Esophagus squamous epithelium (tissue), 4 donors: ENCODE measurements at regions not wholly inside any gene's neighbourhood (a gene's known extent, or its start where the extent isn't known, plus 50 kb on each side); places are given as distances from the start of the nearest gene placed in this dataset.

Source experiments
- POLR2A ChIP-seq, 4 donors: fragments of 450-650 bp; IDR thresholded peaks; one replicate each; pipeline ENCODE4 v1.6.1; 2017; ENCODE audit warnings: antibody characterized with exemption in 4 of 4, mild to moderate bottlenecking in 4 of 4, moderate library complexity in 3 of 4
- TF ChIP-seq, protein P1 (sequence below), 6 experiments: fragments of 450-650 bp in 4 of 6; fragments of 200-600 bp in 2 of 6; sonication (generic) in 2 of 6; IDR thresholded peaks; one replicate each; pipeline ENCODE4 v1.5.1; 2016 to 2019; ENCODE audit warnings: antibody characterized with exemption in 6 of 6, mild to moderate bottlenecking in 4 of 6, moderate library complexity in 4 of 6

GRCh38 chr5:18702821-18703220 is 1068.6 kb downstream of the TAF11L14 start:
- TF ChIP-seq, protein P1, sequence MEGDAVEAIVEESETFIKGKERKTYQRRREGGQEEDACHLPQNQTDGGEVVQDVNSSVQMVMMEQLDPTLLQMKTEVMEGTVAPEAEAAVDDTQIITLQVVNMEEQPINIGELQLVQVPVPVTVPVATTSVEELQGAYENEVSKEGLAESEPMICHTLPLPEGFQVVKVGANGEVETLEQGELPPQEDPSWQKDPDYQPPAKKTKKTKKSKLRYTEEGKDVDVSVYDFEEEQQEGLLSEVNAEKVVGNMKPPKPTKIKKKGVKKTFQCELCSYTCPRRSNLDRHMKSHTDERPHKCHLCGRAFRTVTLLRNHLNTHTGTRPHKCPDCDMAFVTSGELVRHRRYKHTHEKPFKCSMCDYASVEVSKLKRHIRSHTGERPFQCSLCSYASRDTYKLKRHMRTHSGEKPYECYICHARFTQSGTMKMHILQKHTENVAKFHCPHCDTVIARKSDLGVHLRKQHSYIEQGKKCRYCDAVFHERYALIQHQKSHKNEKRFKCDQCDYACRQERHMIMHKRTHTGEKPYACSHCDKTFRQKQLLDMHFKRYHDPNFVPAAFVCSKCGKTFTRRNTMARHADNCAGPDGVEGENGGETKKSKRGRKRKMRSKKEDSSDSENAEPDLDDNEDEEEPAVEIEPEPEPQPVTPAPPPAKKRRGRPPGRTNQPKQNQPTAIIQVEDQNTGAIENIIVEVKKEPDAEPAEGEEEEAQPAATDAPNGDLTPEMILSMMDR (IDR thresholded peaks at IDR 0.05), result no peak
- TF ChIP-seq POLR2A (IDR thresholded peaks at IDR 0.05), result no peak
